Urothelium cell line (cell line): ENCODE measurements at regions not wholly inside any gene's neighbourhood (a gene's known extent, or its start where the extent isn't known, plus 50 kb on each side); places are given as distances from the start of the nearest gene placed in this dataset.
"Not testable (repeated sequence)": the region's sequence is repeated elsewhere in the genome, so short reads cannot be mapped to it uniquely, and the experiment has no call there.

Experiments used
- DNase-seq: peaks from one replicate; pipeline ENCODE4 v3.0.0; 2011; ENCODE audit warnings: low spot score, mixed read lengths
- FAIRE-seq: peaks from 2 replicates; lab custom pipeline; 2011; peaks lifted over from hg19 to GRCh38; lab: Jason Lieb, UNC

DNA sequence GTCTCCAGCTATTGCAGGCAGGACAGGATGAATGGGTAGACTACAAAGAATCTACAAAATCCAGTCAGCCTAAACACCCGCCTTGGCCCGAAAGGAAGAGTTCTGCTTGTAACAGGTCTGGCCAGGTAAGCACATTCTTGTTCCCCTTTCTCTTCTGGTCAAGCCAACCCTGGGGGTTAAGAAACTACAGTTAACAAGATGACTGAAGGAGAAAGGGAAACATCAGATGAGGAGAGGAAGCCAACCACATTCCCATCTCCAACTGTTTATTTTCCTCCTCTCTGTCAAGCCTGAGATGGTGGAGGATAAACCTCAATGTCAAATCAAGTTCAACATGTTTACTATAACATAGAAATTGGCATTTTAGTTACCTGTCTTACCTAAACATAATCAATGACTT, 198.9 kb downstream of the IPMK start:
- peak; percentile 40 for FAIRE-seq

DNA sequence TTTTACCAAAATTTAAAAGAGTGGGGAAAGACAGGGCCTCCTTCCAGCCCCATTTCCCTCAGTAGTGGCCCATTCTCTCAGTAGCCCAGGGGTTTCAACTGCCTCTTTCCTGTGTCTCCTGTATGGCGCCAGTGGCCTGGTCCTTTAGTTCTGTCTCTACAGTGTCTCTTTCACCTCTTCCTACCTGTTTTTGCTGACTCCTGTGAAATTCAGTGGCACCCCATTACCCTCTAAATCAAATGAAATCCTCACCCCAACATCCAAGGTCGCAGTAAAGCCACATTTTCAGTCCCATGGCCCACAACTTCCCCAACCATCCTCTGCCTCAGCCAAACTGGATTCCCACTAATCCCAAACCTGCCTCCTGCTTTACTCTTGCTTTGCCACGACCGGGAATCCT, 200.7 kb downstream of the IPMK start:
- FAIRE-seq (no peak), DNase-seq (no peak)

More for the DNA sequence above, 198.9 kb downstream of the IPMK start:
- DNase-seq: no peak

GRCh38 chr10:58066126-58066525, 201.6 kb downstream of the IPMK start:
- DNase-seq (no peak), FAIRE-seq (no peak)

DNA sequence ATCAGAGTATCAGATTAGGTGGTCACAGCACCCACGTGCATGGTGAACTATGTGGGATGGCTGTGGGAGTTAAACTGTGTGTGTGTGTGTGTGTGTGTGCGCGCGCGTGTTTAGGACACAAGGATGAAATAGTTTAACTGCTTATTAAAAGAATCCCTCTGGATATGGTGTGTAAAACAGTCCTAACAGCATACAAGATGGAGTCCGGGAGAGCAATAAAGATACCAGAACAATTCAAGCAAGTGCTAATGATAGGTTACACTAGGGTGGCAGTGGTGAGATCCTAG, 202.2 kb downstream of the IPMK start:
- FAIRE-seq (no peak), DNase-seq (no peak)

- FAIRE-seq (peak; percentile 44), DNase-seq (peak; percentile 70)
Measured at GRCh38 chr10:58064714-58065528, 202.8 kb downstream of the IPMK start.

DNA sequence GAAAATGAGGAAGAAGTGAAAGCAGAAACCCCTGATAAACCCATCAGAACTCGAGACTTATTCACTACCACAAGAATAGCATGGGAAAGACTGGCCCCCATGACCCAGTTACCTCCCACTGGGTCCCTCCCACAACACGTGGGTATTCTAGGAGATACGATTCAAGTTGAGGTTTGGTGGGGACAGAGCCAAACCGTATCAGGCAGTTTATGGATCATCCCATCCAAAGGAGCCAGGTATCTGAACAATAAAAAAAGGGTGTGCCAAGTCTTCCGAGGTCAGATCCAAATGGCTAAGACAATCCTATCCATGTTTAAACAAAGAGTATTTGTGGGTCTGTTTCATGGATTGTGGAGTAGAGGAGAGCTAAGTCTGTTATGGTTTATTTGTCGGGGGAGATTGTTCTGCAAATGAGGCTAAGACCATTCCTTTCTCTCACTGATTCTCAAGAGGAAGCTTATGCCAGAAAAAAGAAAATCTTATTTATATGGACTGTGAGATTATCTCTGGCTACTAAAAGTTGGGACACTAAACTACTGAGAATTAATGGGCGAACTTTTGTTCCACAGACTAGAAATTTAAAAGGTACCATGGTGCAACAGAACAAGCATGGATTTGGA, 203.7 kb downstream of the IPMK start:
- DNase-seq: no peak
- no peak for FAIRE-seq

DNA sequence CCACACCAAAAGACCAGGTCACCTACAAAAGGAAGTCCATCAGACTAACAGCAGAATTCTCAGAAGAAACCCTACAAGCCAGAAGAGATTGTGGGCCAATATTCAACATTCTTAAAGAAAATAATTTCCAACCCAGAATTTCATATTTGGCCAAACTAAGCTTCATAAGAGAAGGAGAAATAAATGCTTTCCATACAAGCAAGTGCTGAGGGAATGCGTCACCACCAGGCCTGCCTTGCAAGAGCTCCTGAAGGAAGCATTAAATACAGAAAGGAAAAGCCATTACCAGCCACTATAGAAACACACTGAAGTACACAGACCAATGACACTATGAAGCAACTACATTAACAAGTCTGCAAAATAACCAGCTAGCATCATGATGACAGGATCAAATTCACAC, 209.0 kb downstream of the IPMK start:
- not testable (repeated sequence) for DNase-seq, FAIRE-seq

DNA sequence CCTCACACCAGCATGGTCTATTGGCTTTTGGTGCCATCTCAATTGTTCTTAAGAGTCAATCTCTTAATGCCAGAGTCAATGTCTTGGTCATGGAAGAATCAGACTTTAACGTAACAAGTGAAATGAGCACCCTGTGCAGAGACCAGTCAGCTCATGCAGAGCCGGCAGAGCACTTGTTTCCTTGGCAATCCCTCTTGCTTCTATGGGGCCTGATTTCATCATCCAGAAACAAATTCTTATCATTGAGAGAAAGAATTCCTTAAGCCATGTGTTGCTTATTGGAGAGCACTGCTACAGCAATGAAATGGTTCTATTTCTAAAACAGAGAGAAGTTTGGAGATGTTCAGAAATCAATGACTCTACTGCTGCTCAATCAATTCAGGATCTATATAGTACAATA, 212.8 kb downstream of the IPMK start:
- DNase-seq (no peak), FAIRE-seq (no peak)

- DNase-seq (no peak), FAIRE-seq (no peak)
Measured at GRCh38 chr10:58052772-58053171, 214.9 kb downstream of the IPMK start.

GRCh38 chr10:58050575-58050974, 217.1 kb downstream of the IPMK start:
- FAIRE-seq (no peak), DNase-seq (no peak)

DNA sequence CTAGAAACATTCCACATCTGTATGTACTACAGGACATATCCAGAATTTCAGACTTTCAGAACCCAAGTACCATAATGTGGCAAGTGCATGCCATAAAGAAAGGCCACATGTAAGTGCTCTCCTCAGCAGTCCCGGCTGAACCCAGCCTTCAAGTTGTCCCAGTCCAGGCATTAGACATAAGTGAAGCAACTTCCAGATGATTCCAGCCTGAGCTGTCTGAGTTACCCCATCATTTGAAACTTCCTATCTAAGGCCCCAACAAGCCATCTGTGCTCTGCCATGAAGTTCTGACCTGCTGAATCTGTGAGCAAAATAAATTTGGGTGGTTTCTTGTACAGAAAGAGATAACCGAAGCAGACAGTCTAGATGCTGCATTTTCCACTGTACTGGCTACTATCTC, 218.8 kb downstream of the IPMK start:
- FAIRE-seq: no peak

DNA sequence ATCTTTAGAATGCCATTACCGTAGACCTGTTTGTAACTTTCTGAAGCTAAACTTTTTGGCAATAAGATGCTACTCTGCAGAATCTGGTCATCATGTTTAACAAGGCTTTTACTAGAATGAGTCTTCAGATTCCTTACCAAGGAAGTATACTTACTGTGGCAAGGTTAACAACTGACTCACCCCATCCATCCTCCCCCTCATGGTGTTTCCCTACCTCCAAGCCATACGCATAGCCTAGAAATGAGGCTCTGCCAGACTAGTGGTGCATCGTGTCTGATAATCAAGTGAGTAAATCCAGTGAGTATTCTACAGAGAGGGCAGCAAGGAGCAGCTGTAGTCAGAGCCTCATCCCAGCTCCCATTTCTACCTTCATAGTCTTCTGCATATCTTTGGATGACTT, 223.6 kb downstream of the IPMK start:
- DNase-seq (peak; percentile 69), FAIRE-seq (peak; percentile 70)

More for the DNA sequence above, 218.8 kb downstream of the IPMK start:
- DNase-seq: no peak

DNA sequence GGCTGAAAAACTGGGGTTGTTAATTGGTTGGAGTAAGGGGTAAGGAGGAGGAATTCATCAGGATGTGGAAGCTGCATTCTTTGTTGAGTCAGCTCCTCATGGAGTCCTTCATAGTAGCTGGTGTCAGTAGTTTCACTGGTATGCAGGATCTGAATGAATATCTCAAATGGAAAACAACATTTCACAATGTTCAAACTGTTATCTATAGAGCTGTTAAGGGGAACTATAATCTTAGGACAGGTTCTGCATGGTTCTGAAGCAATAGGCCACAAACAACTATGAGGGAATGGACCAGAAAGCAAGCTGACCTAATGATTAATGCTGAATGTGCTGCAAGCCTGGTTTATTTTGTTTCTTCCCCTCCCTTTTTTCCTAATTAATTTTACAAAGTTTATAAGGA, 225.8 kb downstream of the IPMK start:
- FAIRE-seq (peak; percentile 87), DNase-seq (no peak)

DNA sequence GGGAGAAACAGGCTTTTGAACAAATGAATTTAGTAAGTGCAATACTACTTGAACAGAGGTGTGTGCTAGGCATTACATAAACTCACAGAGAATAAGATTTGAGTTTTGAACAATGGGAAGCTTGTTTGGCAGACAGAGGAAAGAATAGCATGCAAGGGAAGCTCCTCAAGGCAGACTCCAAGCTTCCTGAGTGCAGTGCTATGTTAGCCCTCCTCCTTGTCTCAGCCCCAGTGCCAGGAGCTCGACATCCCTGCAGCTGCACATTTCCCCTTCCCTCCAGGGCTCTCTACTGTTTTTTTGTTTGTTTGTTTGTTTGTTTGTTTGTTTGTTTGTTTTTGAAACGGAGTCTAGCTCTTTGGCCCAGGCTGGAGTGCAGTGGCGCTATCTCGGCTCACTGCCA, 237.5 kb downstream of the IPMK start:
- DNase-seq (peak; percentile 52), FAIRE-seq (no peak)

DNA sequence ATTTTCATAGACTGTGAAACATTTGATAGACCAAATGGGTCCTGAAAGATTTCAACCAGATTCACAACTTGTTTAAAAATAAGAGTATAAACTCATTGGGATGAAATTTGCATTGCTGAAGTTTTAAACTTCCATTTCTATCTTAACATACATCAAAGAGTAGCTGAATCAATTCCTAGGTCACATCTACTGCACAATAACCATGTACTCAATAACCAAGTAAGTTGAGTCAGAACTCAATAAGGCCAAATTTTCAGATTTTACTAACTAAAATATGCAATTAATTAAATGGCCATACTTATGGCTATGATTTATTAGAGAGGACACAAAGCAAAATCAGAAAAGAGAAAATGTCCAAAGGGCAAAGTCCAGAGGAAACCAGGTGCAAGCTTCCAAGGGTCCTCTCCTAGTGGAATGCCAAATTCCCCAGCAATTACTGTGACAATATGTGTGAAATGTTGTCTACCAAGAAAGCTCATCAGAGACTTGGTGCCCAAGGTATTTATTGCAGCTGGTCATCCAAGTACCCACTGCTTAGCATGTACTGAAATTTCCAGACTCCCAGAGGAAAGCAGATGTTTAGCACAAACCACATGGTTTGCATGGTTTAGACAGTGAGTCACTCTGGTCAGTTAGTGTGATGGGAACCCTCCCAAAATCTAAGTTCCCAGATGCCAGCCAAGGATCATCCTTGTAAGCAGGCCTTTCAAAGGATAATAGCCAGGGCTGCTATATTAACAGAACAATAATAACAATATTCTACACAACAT, 238.9 kb downstream of the IPMK start:
- DNase-seq (peak; percentile 83), FAIRE-seq (peak; percentile 92)

- FAIRE-seq: no peak
- no peak for DNase-seq
Measured at GRCh38 chr10:58027426-58027825, 240.3 kb downstream of the IPMK start.

GRCh38 chr10:58026036-58026435, 241.7 kb downstream of the IPMK start:
- DNase-seq: no peak
- no peak for FAIRE-seq

GRCh38 chr10:58023341-58024073, 244.2 kb downstream of the IPMK start:
- DNase-seq (peak; percentile 83), FAIRE-seq (peak; percentile 40)

DNA sequence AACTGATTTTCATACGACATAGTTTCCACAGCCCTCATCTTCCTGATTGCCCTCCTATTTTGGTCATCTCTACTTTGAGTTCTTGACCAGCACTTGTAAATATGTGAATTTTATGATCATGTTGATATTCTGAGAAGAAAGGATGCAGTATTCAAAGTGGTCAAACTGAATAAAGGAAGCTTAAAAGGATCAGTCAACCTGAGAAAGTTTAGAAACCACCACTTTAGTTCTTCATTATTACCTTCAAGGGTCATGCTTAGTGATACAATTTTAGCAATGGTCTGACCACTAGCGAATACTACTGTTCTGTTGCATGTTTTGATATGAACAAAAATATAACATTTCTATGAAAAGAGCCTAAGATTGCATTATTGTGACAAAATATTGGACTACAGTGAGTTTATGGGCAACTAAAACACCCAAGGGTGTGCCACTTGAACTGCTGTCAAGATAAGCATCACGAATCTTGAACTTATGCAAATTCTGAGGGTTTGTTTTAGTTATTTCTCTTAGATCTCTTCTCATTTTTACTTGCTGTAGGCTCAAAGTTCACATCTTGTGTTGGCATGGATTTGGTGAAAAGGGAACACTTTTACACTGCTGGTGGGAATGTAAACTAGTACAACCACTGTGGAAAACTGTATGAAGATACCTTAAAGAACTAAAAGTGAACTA, 247.7 kb downstream of the IPMK start:
- DNase-seq (no peak), FAIRE-seq (no peak)

GRCh38 chr10:58017719-58018367, 249.9 kb downstream of the IPMK start:
- DNase-seq (peak; percentile 42), FAIRE-seq (peak; percentile 80)
